Thyroid gland (tissue), 4 donors: ENCODE measurements at regions not wholly inside any gene's neighbourhood (a gene's known extent, or its start where the extent isn't known, plus 50 kb on each side); places are given as distances from the start of the nearest gene placed in this dataset.

Source experiments
- POLR2A ChIP-seq, 2 donors: fragments of 450-650 bp; IDR thresholded peaks; one replicate each; pipeline ENCODE4 v1.6.1; 2017; ENCODE audit warnings: antibody characterized with exemption in 2 of 2, mild to moderate bottlenecking in 2 of 2, moderate library complexity in 1 of 2
- TF ChIP-seq, protein P1 (sequence below), 6 experiments: fragments of 200-600 bp in 3 of 6; fragments of 450-650 bp in 3 of 6; sonication (generic) in 3 of 6; IDR thresholded peaks; one replicate each; pipeline ENCODE4 v1.5.1; 2016 to 2019; ENCODE audit warnings: antibody characterized with exemption in 6 of 6, mild to moderate bottlenecking in 2 of 6, inconsistent platforms in 1 of 6, moderate library complexity in 1 of 6

DNA sequence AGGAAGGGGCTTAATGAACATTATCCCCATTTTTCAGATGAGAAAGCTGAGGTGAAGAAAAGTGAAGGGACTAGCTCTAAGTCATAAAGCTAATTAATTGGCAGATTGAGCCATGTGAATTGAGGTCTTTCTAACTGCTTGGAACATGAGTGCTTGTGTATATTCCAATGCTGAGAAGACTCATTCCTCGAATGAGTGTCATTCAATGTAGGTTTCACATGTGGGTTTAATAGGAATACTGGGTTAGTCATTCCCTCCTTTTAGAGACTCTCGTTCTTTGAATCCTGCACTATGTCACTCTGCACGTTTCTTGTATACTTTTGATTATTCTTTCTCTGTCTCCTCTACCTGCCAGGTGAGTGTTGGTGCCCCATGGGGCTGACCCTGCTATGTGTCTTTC is 218.2 kb downstream of the HRH4 start:
- TF ChIP-seq, protein P1, sequence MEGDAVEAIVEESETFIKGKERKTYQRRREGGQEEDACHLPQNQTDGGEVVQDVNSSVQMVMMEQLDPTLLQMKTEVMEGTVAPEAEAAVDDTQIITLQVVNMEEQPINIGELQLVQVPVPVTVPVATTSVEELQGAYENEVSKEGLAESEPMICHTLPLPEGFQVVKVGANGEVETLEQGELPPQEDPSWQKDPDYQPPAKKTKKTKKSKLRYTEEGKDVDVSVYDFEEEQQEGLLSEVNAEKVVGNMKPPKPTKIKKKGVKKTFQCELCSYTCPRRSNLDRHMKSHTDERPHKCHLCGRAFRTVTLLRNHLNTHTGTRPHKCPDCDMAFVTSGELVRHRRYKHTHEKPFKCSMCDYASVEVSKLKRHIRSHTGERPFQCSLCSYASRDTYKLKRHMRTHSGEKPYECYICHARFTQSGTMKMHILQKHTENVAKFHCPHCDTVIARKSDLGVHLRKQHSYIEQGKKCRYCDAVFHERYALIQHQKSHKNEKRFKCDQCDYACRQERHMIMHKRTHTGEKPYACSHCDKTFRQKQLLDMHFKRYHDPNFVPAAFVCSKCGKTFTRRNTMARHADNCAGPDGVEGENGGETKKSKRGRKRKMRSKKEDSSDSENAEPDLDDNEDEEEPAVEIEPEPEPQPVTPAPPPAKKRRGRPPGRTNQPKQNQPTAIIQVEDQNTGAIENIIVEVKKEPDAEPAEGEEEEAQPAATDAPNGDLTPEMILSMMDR (IDR thresholded peaks at IDR 0.05), result no peak
- TF ChIP-seq POLR2A (IDR thresholded peaks at IDR 0.05), result no peak
